Hematopoietic multipotent progenitor cell treated with erythropoietin and hydrocortisone succinate and interleukin-3 and kit ligand, for 15 days (in vitro differentiated cells): ENCODE measurements at regions not wholly inside any gene's neighbourhood (a gene's known extent, or its start where the extent isn't known, plus 50 kb on each side); places are given as distances from the start of the nearest gene placed in this dataset.

Experiments used
- DNase-seq: peaks from one replicate; pipeline ENCODE4 v3.0.0-alpha.2; 2015; ENCODE audit warnings: low spot score

GRCh38 chr10:106183041-106183440 is 981.5 kb downstream of the SORCS1 start:
- no peak for DNase-seq

- no peak for DNase-seq
These were observed 982.0 kb downstream of the SORCS1 start for GRCh38 chr10:106182542-106182941.

- DNase-seq, result no peak
These were observed 983.0 kb downstream of the SORCS1 start for GRCh38 chr10:106181501-106181900.

GRCh38 chr10:106179430-106179829 is 985.1 kb downstream of the SORCS1 start:
- no peak for DNase-seq

GRCh38 chr10:106175760-106176377 is 988.6 kb downstream of the SORCS1 start:
- DNase-seq, result no peak

GRCh38 chr10:106173838-106174237 is 990.7 kb downstream of the SORCS1 start:
- no peak for DNase-seq

- DNase-seq, result no peak
These were observed 995.3 kb downstream of the SORCS1 start for GRCh38 chr10:106169241-106169640.

GRCh38 chr10:106167946-106168345 is 996.6 kb downstream of the SORCS1 start:
- no peak for DNase-seq

DNA sequence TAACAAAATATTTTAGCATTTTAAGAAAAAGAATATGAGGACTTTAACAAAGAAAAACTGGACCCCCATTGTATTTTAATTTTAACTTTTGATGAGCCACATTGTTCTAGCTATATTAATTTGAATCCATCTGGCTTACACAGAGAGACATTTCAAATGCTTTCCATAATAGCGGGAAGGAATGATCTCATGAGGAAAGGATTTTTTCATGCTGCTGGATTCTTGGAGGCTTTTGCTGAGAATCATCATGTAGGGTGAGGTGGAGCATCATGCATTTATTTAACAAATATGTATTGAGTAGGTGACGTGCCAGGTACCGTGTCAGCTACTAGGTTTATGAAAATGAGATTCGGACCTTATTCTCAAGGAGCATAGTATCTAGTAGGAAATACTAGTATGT is 1006.3 kb downstream of the SORCS1 start:
- no peak for DNase-seq

DNA sequence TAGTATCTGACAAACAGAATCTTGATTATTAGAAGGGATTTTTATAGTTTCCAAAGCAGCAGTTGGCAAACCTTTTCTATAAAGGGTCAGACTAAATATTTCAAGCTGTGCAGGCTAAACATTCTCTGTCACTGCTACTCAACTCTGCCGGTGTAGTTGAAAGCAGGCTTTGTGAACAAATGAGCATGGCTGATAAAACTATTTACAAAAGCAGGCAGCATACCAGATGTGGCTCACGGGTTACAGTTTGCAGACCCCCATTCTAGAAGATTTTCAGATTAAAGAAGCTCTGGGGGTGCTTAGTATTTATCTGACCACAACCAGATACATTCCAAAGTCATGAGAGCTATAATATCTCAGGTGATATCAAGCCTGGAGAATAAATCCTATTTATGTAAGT is 1017.5 kb downstream of the SORCS1 start:
- DNase-seq, result no peak

GRCh38 chr10:106139915-106140314 is 1024.6 kb downstream of the SORCS1 start:
- DNase-seq, result no peak

DNA sequence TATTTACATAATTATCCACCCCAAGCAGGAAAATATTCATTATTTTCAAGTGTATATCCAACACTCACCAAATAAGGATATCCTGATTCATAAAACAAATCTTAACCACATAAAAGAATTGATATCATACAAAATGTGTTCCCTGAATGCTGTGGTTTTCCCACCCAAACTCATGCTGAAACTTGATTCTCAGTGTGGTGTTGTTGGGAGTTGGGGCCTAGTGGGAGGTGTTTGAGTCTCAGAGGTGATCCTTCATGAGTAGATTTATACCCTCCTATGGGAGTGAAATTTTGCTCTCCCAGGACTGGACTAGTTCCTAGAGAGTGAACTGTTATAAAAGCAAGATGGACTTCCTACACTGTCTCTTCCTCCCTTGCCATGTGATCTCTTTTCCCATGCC is 1028.3 kb downstream of the SORCS1 start:
- DNase-seq, result no peak

DNA sequence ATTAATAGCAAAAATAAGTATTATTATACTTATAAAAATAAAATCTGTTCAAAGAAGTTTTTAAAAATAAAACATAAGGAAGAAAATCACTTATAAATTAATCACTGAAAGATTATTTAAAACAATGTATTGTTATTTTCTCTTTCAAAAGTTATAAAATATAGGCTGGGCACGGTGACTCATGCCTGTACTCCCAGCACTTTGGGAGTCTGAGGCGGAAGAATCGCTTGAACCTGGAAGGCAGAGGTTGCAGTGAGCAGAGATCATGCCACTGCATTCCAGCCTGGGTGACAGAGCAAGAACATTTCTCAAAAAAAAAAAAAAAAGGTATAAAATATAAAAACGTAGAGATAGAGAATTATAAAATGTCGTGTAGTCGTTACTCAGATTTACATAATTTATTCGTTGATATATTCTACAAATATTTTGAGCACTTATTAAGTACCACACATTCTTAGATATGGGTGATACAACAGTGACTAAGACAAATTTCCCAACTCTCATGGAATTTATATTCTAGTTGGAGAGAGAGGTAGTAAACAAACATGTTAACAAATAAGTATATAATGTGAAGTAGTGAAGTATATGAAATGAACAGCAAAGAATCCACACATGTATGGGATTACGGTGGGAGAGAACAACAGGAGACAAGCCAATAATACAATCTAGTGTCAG is 1030.0 kb downstream of the SORCS1 start:
- no peak for DNase-seq

- DNase-seq, result no peak
These were observed 1031.1 kb downstream of the SORCS1 start for GRCh38 chr10:106133451-106133850.

- DNase-seq, result no peak
These were observed 1031.5 kb downstream of the SORCS1 start for GRCh38 chr10:106132956-106133355.

GRCh38 chr10:106114656-106115186 is 1049.8 kb downstream of the SORCS1 start:
- no peak for DNase-seq

DNA sequence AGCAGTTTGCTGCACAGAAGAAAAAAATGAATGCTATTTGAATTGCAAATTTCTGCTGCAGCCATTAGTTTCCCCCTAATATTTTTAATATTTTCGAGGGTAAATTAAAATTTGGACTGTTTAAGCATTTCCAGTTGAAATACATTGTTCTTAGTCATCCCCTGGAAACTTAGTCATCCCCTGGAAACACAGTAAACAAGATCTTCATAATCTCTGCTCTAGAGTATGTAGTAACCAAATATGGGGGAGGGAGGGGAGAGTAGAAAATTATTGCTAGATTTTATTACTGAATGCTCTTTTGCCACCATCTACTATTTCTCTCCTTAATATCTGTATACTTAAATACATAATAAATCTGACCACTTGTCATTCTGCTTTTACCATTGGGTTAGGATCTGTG is 1053.3 kb downstream of the SORCS1 start:
- no peak for DNase-seq

GRCh38 chr10:106107706-106108105 is 1056.8 kb downstream of the SORCS1 start:
- DNase-seq, result no peak

DNA sequence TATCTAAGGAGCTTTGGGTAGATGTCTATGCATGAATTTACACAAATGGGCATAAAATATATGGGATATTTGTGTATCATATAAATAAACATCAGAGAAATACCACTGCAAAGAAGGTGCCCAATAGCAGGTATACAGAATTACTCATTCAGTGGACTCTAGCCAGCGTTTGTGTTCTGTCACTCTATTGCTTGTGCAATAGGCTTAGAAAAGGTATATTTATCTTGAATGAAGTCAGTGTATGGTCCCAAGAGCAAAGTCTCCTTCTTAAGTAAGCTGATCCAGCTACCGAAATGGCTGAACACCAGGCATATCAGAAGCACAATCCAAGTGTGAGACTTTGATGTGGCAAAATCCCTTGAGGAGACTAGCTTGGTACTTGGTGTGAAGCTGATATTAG is 1058.4 kb downstream of the SORCS1 start:
- no peak for DNase-seq

DNA sequence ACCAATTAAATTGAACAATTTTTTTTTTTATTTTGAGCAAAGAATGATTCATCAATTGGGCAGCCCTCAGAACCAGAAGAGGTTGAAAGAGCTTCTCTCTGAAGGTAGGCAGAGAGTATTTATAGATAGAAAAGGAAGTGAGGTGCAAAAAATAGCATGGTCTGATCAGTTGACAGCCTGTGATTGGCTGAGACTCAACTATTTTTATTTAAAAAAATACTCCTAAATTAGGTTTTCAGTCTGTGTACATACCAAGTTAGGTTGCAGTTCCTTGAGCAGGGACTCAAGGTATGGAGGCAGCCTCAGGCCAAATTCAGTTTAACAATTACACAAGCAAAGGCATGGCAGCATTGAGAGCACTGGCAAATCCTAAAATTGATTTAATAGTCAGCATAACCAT is 1074.7 kb downstream of the SORCS1 start:
- no peak for DNase-seq

GRCh38 chr10:106086391-106086790 is 1078.1 kb downstream of the SORCS1 start:
- DNase-seq, result no peak

DNA sequence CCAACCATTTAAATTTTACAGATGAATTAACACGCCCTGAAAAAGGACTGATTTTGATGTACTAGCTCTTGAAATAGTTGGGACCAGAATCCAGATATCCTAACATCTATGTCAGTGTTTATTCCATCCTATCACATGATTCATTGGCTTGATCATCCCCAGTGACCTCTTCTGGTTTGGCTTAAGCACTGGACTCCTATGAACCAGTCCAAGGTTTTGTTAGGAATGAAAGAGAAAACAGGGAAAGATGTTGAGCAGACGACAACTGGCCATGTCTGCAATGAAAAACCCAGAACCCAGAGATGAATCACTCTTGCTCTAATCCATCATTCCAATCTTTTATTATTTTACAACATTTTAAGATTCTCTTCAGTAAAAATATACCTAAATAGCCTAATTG is 1080.9 kb downstream of the SORCS1 start:
- DNase-seq, result no peak

DNA sequence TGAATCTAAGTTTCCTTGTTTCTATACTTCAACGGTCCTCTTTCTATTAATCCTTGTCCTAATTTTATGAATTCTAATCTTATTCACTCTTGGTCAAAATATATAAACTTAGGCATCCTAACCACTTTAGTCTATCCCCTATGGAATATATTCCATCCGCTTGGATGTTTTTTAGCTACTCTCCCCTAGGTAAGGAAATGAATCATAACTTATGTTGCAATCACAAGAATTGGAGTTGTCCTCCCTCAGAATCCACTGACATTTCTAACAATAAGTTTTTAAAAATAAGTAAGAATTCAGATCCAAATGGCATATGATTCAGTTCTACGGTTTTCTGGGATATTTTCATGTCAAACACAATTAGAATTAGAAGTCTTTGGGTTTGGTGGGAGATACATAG is 1081.6 kb downstream of the SORCS1 start:
- no peak for DNase-seq
